Activated B cell treated with CpG ODN at 0.5 μM for 24 hours (primary cell): ENCODE measurements at regions not wholly inside any gene's neighbourhood (a gene's known extent, or its start where the extent isn't known, plus 50 kb on each side); places are given as distances from the start of the nearest gene placed in this dataset.
"Not testable (repeated sequence)": the region's sequence is repeated elsewhere in the genome, so short reads cannot be mapped to it uniquely, and the experiment has no call there.

Experiments used
- ATAC-seq: fragments of 200-7000 bp; cut with Tn5 transposase; one replicate; pipeline ENCODE4 v1.10.0; 2021; ENCODE audit warnings: low read depth, mild to moderate bottlenecking, moderate library complexity
- CTCF ChIA-PET: fragments of 350-600 bp; sonication (Branson Sonifier 250); formaldehyde crosslinking; loops from one replicate; lab custom pipeline; 2021; ENCODE audit warnings: antibody characterized with exemption; lab: Charles Lee
- POLR2A ChIA-PET: fragments of 350-600 bp; sonication (Branson Sonifier 250); formaldehyde crosslinking; loops from one replicate; lab custom pipeline; 2021; ENCODE audit warnings: antibody characterized with exemption; lab: Charles Lee
- DNase-seq: peaks from one replicate; pipeline ENCODE4 v3.0.0; 2022
- H3K27ac Mint-ChIP-seq: one replicate; pipeline ENCODE4 v1.8.0; 2020; ENCODE audit warnings: mixed read lengths
- H3K27me3 Mint-ChIP-seq: one replicate; pipeline ENCODE4 v1.8.0; 2021; ENCODE audit warnings: mixed read lengths
- H3K36me3 Mint-ChIP-seq: one replicate; pipeline ENCODE4 v1.8.0; 2021; ENCODE audit warnings: low read depth, mixed read lengths
- H3K4me1 Mint-ChIP-seq: one replicate; pipeline ENCODE4 v1.8.0; 2021; ENCODE audit warnings: mixed read lengths
- H3K4me3 Mint-ChIP-seq: one replicate; pipeline ENCODE4 v1.8.0; 2020; ENCODE audit warnings: mild to moderate bottlenecking, mixed read lengths
- H3K9me3 Mint-ChIP-seq: one replicate; pipeline ENCODE4 v1.8.0; 2020; ENCODE audit warnings: mixed read lengths
- intact Hi-C: fragments of 100-400 bp; cut with micrococcal nuclease; formaldehyde crosslinking; loops from one replicate; pipeline ENCODE4 v1.15.1; 2024
- TF ChIP-seq, protein P1 (sequence below): fragments of 200-600 bp; IDR thresholded peaks from one replicate; pipeline ENCODE4 v1.8.0; 2022; ENCODE audit warnings: antibody characterized with exemption, mild to moderate bottlenecking

DNA sequence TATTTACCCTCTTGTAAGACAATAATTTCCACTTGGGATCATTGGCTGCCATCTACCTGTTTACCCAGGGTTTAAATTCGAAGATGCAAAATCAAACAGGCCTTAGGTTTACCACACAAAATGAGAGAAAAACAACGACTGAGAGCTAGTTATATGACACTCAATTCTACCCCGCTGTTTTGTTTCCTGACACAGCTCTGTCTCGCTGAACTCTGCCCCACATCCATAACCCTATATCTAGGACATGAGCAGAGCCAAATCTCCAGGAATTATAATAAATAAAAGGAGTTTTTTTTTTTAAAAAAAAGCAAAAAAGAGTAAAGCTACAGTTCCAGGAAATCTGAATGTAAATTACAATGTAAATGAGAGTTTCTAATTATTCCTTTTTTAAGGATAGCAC lies 165.4 kb upstream of the NR2F2 start:
- Mint-ChIP-seq H3K4me3 (no peak overlapping the region), H3K27ac (no peak overlapping the region), H3K9me3 (peaks cover 2% of the 10 kb centered on the region), H3K36me3 (no peaks in the 10 kb centered on the region), H3K27me3 (no peaks in the 10 kb centered on the region), H3K4me1 (no peaks in the 10 kb centered on the region)
- POLR2A ChIA-PET: no interaction called here
- TF ChIP-seq, protein P1, sequence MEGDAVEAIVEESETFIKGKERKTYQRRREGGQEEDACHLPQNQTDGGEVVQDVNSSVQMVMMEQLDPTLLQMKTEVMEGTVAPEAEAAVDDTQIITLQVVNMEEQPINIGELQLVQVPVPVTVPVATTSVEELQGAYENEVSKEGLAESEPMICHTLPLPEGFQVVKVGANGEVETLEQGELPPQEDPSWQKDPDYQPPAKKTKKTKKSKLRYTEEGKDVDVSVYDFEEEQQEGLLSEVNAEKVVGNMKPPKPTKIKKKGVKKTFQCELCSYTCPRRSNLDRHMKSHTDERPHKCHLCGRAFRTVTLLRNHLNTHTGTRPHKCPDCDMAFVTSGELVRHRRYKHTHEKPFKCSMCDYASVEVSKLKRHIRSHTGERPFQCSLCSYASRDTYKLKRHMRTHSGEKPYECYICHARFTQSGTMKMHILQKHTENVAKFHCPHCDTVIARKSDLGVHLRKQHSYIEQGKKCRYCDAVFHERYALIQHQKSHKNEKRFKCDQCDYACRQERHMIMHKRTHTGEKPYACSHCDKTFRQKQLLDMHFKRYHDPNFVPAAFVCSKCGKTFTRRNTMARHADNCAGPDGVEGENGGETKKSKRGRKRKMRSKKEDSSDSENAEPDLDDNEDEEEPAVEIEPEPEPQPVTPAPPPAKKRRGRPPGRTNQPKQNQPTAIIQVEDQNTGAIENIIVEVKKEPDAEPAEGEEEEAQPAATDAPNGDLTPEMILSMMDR: no peak
- CTCF ChIA-PET: no interaction called here
- ATAC-seq (no peak), DNase-seq (no peak)
- intact Hi-C loops: no loop called here

DNA sequence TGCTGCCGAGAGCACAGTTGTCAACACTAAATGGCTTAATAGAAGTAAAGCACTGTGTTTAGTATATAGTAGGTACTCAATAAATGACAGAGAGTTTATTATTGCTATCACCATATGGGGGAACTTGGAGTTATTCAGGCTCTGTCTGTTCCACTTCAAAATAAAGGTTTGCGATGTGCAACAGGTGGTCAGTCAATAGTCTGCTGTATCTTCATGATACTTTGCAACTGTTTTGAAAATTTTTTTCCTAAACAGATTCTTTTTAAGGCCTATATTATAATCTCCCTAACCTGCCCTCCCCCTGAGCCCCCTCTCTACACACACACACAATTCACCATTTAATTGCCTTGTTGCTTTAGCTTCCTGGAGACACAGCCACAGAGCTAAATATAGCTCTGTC lies 164.7 kb upstream of the NR2F2 start:
- TF ChIP-seq, protein P1: no peak
- Mint-ChIP-seq H3K9me3 (peaks cover 2% of the 10 kb centered on the region), H3K36me3 (no peaks in the 10 kb centered on the region), H3K4me3 (no peak overlapping the region), H3K4me1 (no peaks in the 10 kb centered on the region), H3K27ac (no peak overlapping the region), H3K27me3 (no peaks in the 10 kb centered on the region)
- no peak for DNase-seq
- POLR2A ChIA-PET: no interaction called here
- CTCF ChIA-PET: no interaction called here
- ATAC-seq: no peak
- intact Hi-C loops: no loop called here

DNA sequence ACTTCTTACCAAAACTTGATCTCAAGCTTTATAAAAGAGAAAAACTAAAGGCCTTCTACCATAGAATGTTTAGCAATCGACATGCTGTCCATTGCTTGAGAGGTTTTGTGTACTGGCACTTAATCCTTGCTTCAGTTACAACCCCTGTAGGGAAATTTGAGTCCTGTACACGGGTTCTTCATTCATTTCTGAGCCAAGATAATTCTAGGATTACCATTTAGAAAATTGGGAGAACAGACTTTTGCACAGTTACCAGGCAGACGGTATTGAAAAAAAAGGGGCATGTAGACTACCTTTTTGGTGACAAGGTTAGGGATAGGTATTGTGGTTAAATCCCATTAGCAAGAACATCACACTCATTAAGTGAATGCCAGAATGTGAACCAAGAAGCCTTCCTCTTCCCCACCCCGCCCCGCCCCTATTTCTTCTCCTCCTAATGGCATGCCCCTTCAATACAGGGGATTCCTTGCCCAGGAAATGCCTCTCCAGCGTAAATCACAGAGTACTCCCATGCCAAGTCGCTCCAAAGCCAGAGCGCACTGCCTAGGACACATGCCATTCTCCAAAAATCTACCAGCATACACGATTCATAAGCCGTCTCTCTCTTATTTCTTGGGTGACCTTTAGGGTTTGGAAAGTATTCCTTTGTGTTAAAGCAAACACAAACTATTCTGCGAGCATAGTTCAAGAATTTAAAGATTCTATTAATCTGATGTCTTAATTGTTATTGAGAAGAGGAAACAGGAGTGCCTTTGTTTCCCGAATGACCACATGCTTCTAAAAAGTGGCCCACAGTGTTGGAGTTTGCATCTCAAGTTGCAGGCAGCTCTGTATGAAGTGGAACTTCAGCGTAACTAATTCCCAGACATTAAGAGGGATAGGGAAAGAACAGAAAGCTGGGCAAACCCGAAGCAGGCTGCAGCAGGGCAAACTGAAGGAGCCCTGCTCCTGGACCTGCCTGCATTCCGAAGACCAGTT lies 164.0 kb upstream of the NR2F2 start:
- ChIA-PET CTCF (no interaction called here), POLR2A (no interaction called here)
- Mint-ChIP-seq H3K4me3 (no peak overlapping the region), H3K36me3 (no peaks in the 10 kb centered on the region), H3K9me3 (peaks cover 2% of the 10 kb centered on the region), H3K27ac (no peak overlapping the region), H3K4me1 (no peaks in the 10 kb centered on the region), H3K27me3 (no peaks in the 10 kb centered on the region)
- no peak for ATAC-seq
- no peak for DNase-seq
- TF ChIP-seq, protein P1: no peak
- intact Hi-C loops: no loop called here

DNA sequence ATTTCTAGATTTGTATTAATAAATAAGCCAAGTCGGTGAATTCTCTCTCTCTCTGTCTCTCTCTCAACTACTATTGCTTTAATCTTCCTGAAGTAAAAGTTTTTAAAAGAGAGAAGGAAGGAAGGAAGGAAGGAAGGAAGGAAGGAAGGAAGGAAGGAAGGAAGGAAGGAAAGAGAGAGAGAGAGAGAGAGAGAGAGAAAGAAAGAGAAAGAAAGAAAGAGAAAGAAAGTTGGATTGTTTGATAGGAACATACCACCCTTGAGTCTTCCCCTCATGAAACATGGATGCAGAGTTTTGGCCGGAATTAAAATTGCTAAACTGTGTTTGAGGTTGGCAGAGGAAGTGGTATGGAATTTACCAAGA lies 159.9 kb upstream of the NR2F2 start:
- H3K4me1 Mint-ChIP-seq, H3K4me3 Mint-ChIP-seq, ATAC-seq, H3K27ac Mint-ChIP-seq, POLR2A ChIA-PET, H3K36me3 Mint-ChIP-seq, CTCF ChIA-PET, DNase-seq, H3K9me3 Mint-ChIP-seq, H3K27me3 Mint-ChIP-seq, intact Hi-C loops: not testable (repeated sequence)

DNA sequence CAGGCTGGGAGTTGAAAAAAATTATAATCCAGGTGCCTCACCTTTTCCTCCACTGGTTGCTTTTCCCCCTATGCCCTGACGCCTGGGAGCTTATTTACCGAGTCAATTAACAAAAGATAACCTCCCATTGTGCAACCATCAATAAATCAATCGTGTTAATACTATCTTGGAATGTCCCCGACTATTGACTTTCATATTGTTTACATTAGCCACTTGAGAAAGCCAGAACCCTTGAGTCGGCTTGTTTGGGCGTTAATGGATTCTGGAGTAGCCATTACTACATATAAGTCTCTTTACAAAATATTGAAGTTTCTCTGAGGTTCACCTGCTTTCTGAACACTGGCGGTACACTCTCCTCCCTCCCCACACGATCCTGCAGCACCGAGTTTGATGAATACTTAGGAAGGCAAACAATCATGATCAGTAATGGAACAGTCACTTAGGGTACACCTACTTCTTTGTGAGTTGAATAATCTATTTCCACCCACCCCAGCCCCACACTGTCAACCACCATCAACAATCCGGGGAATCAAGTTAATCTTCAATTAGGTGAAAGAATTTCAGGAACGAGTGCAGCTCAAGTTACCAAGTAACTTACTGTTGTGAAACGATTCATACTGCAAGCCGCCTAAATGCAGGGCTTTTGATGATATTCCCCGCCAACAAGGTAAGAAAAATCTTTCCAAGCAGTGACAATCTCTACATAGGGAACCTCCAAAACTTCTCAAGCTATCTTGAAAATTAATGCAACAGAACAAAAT lies 159.3 kb upstream of the NR2F2 start:
- H3K27ac Mint-ChIP-seq: no peak overlapping the region
- H3K27me3 Mint-ChIP-seq: no peaks in the 10 kb centered on the region
- intact Hi-C loops: no loop called here
- POLR2A ChIA-PET: no interaction called here
- TF ChIP-seq, protein P1: no peak
- CTCF ChIA-PET: no interaction called here
- peaks cover 2% of the 10 kb centered on the region for H3K9me3 Mint-ChIP-seq
- DNase-seq (no peak), ATAC-seq (no peak)
- H3K4me3 Mint-ChIP-seq: no peak overlapping the region
- no peaks in the 10 kb centered on the region for H3K4me1 Mint-ChIP-seq
- no peaks in the 10 kb centered on the region for H3K36me3 Mint-ChIP-seq
